ENCODE measurements at regions not wholly inside any gene's neighbourhood (a gene's known extent, or its start where the extent isn't known, plus 50 kb on each side); places are given as distances from the start of the nearest gene placed in this dataset.
A peak's percentile ranks its signal among the peaks of the same experiment; 100 is the strongest.

DNA sequence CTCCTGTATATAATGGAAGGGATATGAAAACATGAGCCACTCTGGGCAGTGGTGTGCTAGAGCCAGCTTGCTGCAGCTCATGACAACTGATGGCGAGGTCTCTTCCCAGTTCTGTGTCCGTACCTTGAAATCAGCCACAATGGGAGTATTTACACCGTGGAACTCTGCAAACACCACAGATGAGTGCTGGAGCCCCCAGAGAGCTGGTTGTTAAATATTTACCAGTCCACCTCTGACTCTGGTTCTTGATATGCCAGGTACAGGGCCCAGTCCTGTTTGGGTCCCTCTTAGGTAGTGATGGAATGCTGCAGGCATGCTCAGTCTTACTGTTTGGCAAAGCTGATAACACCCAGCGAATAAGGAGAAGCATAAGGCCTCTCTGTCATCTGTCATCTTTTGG, 116.1 kb upstream of the GLI2 start (continued):
- TF ChIP-seq ZNF878 (CRISPR knock-in tag; IDR thresholded peaks at IDR 0.05) (no peak), KMT2A (CRISPR knock-in tag; IDR thresholded peaks at IDR 0.05) (no peak), ZNF253 (CRISPR knock-in tag; IDR thresholded peaks at IDR 0.05; ENCODE audit: borderline replicate concordance) (no peak), ZNF468 (CRISPR knock-in tag; IDR thresholded peaks at IDR 0.05) (no peak), ZNF749 (CRISPR knock-in tag; IDR thresholded peaks at IDR 0.05; ENCODE audit: borderline replicate concordance) (no peak), ATF7 (IDR thresholded peaks at IDR 0.05) (no peak), ATF7 (CRISPR knock-in tag; IDR thresholded peaks at IDR 0.05) (no peak), FOXA3 (CRISPR knock-in tag; IDR thresholded peaks at IDR 0.05) (peak; percentile 88), GLI4 (CRISPR knock-in tag; IDR thresholded peaks at IDR 0.05; ENCODE audit: borderline replicate concordance) (no peak), PAX8 (CRISPR knock-in tag; IDR thresholded peaks at IDR 0.05; ENCODE audit: borderline replicate concordance) (no peak), CBX1 (IDR thresholded peaks at IDR 0.05; ENCODE audit: low read depth) (no peak), MAFF (IDR thresholded peaks at IDR 0.05; ENCODE audit: low read depth, low read length) (no peak), EZH2 (conservative IDR thresholded peaks at IDR 0.05; ENCODE audit: low read depth, low read length) (no peak), RBM39 (IDR thresholded peaks at IDR 0.05; ENCODE audit: low read depth, low read length, poor library complexity, severe bottlenecking) (no peak), ZNF572 (CRISPR knock-in tag; IDR thresholded peaks at IDR 0.05) (no peak)
- TF ChIP-seq, protein P1, sequence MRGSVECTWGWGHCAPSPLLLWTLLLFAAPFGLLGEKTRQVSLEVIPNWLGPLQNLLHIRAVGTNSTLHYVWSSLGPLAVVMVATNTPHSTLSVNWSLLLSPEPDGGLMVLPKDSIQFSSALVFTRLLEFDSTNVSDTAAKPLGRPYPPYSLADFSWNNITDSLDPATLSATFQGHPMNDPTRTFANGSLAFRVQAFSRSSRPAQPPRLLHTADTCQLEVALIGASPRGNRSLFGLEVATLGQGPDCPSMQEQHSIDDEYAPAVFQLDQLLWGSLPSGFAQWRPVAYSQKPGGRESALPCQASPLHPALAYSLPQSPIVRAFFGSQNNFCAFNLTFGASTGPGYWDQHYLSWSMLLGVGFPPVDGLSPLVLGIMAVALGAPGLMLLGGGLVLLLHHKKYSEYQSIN (CRISPR knock-in tag; IDR thresholded peaks at IDR 0.05; ENCODE audit: borderline replicate concordance) = no peak
- TF ChIP-seq, protein P2, sequence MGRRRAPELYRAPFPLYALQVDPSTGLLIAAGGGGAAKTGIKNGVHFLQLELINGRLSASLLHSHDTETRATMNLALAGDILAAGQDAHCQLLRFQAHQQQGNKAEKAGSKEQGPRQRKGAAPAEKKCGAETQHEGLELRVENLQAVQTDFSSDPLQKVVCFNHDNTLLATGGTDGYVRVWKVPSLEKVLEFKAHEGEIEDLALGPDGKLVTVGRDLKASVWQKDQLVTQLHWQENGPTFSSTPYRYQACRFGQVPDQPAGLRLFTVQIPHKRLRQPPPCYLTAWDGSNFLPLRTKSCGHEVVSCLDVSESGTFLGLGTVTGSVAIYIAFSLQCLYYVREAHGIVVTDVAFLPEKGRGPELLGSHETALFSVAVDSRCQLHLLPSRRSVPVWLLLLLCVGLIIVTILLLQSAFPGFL (CRISPR knock-in tag; IDR thresholded peaks at IDR 0.05) = no peak
- TF ChIP-seq, protein P3, sequence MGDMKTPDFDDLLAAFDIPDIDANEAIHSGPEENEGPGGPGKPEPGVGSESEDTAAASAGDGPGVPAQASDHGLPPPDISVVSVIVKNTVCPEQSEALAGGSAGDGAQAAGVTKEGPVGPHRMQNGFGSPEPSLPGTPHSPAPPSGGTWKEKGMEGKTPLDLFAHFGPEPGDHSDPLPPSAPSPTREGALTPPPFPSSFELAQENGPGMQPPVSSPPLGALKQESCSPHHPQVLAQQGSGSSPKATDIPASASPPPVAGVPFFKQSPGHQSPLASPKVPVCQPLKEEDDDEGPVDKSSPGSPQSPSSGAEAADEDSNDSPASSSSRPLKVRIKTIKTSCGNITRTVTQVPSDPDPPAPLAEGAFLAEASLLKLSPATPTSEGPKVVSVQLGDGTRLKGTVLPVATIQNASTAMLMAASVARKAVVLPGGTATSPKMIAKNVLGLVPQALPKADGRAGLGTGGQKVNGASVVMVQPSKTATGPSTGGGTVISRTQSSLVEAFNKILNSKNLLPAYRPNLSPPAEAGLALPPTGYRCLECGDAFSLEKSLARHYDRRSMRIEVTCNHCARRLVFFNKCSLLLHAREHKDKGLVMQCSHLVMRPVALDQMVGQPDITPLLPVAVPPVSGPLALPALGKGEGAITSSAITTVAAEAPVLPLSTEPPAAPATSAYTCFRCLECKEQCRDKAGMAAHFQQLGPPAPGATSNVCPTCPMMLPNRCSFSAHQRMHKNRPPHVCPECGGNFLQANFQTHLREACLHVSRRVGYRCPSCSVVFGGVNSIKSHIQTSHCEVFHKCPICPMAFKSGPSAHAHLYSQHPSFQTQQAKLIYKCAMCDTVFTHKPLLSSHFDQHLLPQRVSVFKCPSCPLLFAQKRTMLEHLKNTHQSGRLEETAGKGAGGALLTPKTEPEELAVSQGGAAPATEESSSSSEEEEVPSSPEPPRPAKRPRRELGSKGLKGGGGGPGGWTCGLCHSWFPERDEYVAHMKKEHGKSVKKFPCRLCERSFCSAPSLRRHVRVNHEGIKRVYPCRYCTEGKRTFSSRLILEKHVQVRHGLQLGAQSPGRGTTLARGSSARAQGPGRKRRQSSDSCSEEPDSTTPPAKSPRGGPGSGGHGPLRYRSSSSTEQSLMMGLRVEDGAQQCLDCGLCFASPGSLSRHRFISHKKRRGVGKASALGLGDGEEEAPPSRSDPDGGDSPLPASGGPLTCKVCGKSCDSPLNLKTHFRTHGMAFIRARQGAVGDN (CRISPR knock-in tag; IDR thresholded peaks at IDR 0.05) = no peak
